IMR-90 (cell line): ENCODE measurements at regions not wholly inside any gene's neighbourhood (a gene's known extent, or its start where the extent isn't known, plus 50 kb on each side); places are given as distances from the start of the nearest gene placed in this dataset.

Experiments used
- ATAC-seq: fragments of 200-7000 bp; cut with Tn5 transposase; 2 replicates; pipeline ENCODE4 v1.9.1; 2020; ENCODE audit warnings: low read depth, mild to moderate bottlenecking, moderate library complexity
- BruUV-seq: library from RNA; stranded (reverse); fragments of 400-500 nt; replicated peaks from 2 replicates; lab custom pipeline; 2021; lab: Mats Ljungman, UMichigan
- CTCF ChIA-PET: fragments of 300-600 bp; formaldehyde crosslinking; extraction: SDS; loops from one replicate; lab custom pipeline; 2021; ENCODE audit warnings: antibody characterized with exemption; lab: Yijun Ruan, JAX
- POLR2A ChIA-PET: fragments of 300-600 bp; sonication (Branson Sonifier 250); formaldehyde crosslinking; loops from one replicate; lab custom pipeline; 2022; ENCODE audit warnings: antibody characterized with exemption; ENCODE audit not compliant: unreplicated experiment; lab: Charles Lee
- DNase-seq: peaks from one replicate; pipeline ENCODE4 v3.0.0; 2013
- H2AFZ ChIP-seq: replicated peaks from 2 replicates; pipeline ENCODE3; 2013; ENCODE audit warnings: low read length, mild to moderate bottlenecking; ENCODE audit not compliant: poor library complexity
- H2AK5ac ChIP-seq: 2 replicates; pipeline ENCODE4 v1.6.1; 2013; ENCODE audit warnings: low read depth, low read length, inconsistent platforms
- H2AK9ac ChIP-seq: replicated peaks from 2 replicates; pipeline ENCODE3; 2013; ENCODE audit warnings: mild to moderate bottlenecking, low read depth, low read length, moderate library complexity; ENCODE audit not compliant: poor library complexity
- H2BK120ac ChIP-seq: 2 replicates; pipeline ENCODE4 v1.6.1; 2013; ENCODE audit warnings: low read depth, low read length, inconsistent platforms
- H2BK15ac ChIP-seq: 3 replicates; pipeline ENCODE4 v1.6.1; 2013; ENCODE audit warnings: low read depth, low read length, inconsistent platforms
- H2BK20ac ChIP-seq: 2 replicates; pipeline ENCODE4 v1.6.1; 2013; ENCODE audit warnings: low read depth, mild to moderate bottlenecking, inconsistent platforms, low read length, moderate library complexity
- H2BK5ac ChIP-seq: 2 replicates; pipeline ENCODE4 v1.6.1; 2013; ENCODE audit warnings: mild to moderate bottlenecking, low read depth, low read length, inconsistent platforms; ENCODE audit not compliant: poor library complexity, severe bottlenecking
- H3K14ac ChIP-seq: replicated peaks from 2 replicates; pipeline ENCODE4 v1.6.1; 2013; ENCODE audit warnings: low read depth, low read length, inconsistent platforms
- H3K18ac ChIP-seq: 2 replicates; pipeline ENCODE4 v1.6.1; 2013; ENCODE audit warnings: low read depth, low read length, control low read depth
- H3K23ac ChIP-seq: 2 replicates; pipeline ENCODE4 v1.6.1; 2013; ENCODE audit warnings: low read depth, low read length, inconsistent platforms
- H3K27ac ChIP-seq: 2 replicates; pipeline ENCODE4 v1.5.1; 2013; ENCODE audit warnings: mild to moderate bottlenecking, control low read depth, low read length; ENCODE audit not compliant: insufficient read depth
- H3K27me3 ChIP-seq: 2 replicates; pipeline ENCODE4 v1.6.1; 2013; ENCODE audit warnings: low read length; ENCODE audit not compliant: control insufficient read depth, insufficient read depth
- H3K36me3 ChIP-seq: 2 replicates; pipeline ENCODE4 v1.6.1; 2013; ENCODE audit warnings: low read length, mixed read lengths; ENCODE audit not compliant: control insufficient read depth, insufficient read depth
- H3K4ac ChIP-seq: 2 replicates; pipeline ENCODE4 v1.6.1; 2013; ENCODE audit warnings: low read depth, low read length, inconsistent platforms
- H3K4me1 ChIP-seq: 2 replicates; pipeline ENCODE4 v1.6.1; 2013; ENCODE audit warnings: low read length, mixed read lengths; ENCODE audit not compliant: control insufficient read depth, insufficient read depth
- H3K4me2 ChIP-seq: 2 replicates; pipeline ENCODE4 v1.6.1; 2013; ENCODE audit warnings: low read depth, mild to moderate bottlenecking, control low read depth, low read length, moderate library complexity
- H3K4me3 ChIP-seq: 2 replicates; pipeline ENCODE4 v1.5.1; 2013; ENCODE audit warnings: low read depth, mild to moderate bottlenecking, control low read depth, low read length, moderate library complexity; ENCODE audit not compliant: insufficient read depth
- H3K56ac ChIP-seq: 2 replicates; pipeline ENCODE4 v1.6.1; 2013; ENCODE audit warnings: low read length, inconsistent platforms; ENCODE audit not compliant: insufficient read depth; ENCODE audit errors: extremely low read depth
- H3K79me1 ChIP-seq, 2 experiments: 2 replicates each; pipeline ENCODE4 v1.6.1; 2013; ENCODE audit warnings: low read length in 2 of 2, inconsistent platforms in 1 of 2, low read depth in 1 of 2
- H3K9ac ChIP-seq: 2 replicates; pipeline ENCODE4 v1.6.1; 2013; ENCODE audit warnings: low read depth, low read length, control low read depth
- H3K9me1 ChIP-seq: 2 replicates; pipeline ENCODE4 v1.6.1; 2013; ENCODE audit warnings: low read length, inconsistent platforms; ENCODE audit not compliant: insufficient read depth
- H3K9me3 ChIP-seq: 2 replicates; pipeline ENCODE4 v1.6.1; 2013; ENCODE audit warnings: low read length; ENCODE audit not compliant: control insufficient read depth, insufficient read depth
- H4K20me1 ChIP-seq: 2 replicates; pipeline ENCODE4 v1.6.1; 2013; ENCODE audit warnings: low read length, inconsistent platforms; ENCODE audit not compliant: insufficient read depth
- H4K5ac ChIP-seq: 2 replicates; pipeline ENCODE4 v1.6.1; 2013; ENCODE audit warnings: mild to moderate bottlenecking, low read depth, low read length, control low read depth
- H4K8ac ChIP-seq, 2 experiments: 2 replicates each; pipeline ENCODE4 v1.6.1; 2013; ENCODE audit warnings: low read depth in 2 of 2, low read length in 2 of 2, control low read depth in 1 of 2, inconsistent platforms in 1 of 2
- H4K91ac ChIP-seq: 2 replicates; pipeline ENCODE4 v1.6.1; 2013; ENCODE audit warnings: low read depth, low read length, inconsistent platforms; ENCODE audit not compliant: insufficient read depth
- BHLHE40 ChIP-seq: fragments of 150-350 bp; IDR thresholded peaks from 2 replicates; pipeline ENCODE4 v1.6.1; 2016; ENCODE audit warnings: mild to moderate bottlenecking, low read depth, low read length
- CEBPB ChIP-seq: IDR thresholded peaks from 2 replicates; pipeline ENCODE4 v1.6.1; 2012; ENCODE audit warnings: low read depth, low read length, improper control_type of control experiment
- CHD1 ChIP-seq: IDR thresholded peaks from 2 replicates; pipeline ENCODE4 v1.6.1; 2012; ENCODE audit warnings: low read depth, low read length, improper control_type of control experiment
- CTCF ChIP-seq: conservative IDR thresholded peaks from 2 replicates; pipeline ENCODE4 v1.5.1; 2012; ENCODE audit warnings: mild to moderate bottlenecking, low read depth, low read length, improper control_type of control experiment
- ELK1 ChIP-seq: fragments of 150-350 bp; IDR thresholded peaks from 2 replicates; pipeline ENCODE4 v1.6.1; 2016; ENCODE audit warnings: low read depth, mild to moderate bottlenecking, low read length, moderate library complexity, borderline replicate concordance
- FOS ChIP-seq: fragments of 150-350 bp; IDR thresholded peaks from 2 replicates; pipeline ENCODE4 v1.6.1; 2016; ENCODE audit warnings: low read depth, low read length
- MAFK ChIP-seq: IDR thresholded peaks from 2 replicates; pipeline ENCODE4 v1.6.1; 2012; ENCODE audit warnings: low read depth, low read length, improper control_type of control experiment
- MAZ ChIP-seq: IDR thresholded peaks from 2 replicates; pipeline ENCODE4 v1.6.1; 2012; ENCODE audit warnings: low read depth, mild to moderate bottlenecking, low read length, improper control_type of control experiment, moderate library complexity, borderline replicate concordance
- MXI1 ChIP-seq: IDR thresholded peaks from 2 replicates; pipeline ENCODE4 v1.6.1; 2012; ENCODE audit warnings: low read depth, mild to moderate bottlenecking, low read length, moderate library complexity, borderline replicate concordance
- NFE2L2 ChIP-seq: fragments of 150-350 bp; IDR thresholded peaks from 2 replicates; pipeline ENCODE4 v1.6.1; 2016; ENCODE audit warnings: low read depth, mild to moderate bottlenecking, low read length
- POLR2A ChIP-seq: IDR thresholded peaks from 2 replicates; pipeline ENCODE4 v1.6.1; 2012; ENCODE audit warnings: mild to moderate bottlenecking, low read depth, low read length
- RAD21 ChIP-seq: IDR thresholded peaks from 2 replicates; pipeline ENCODE4 v1.6.1; 2012; ENCODE audit warnings: low read length, improper control_type of control experiment
- RCOR1 ChIP-seq: IDR thresholded peaks from 2 replicates; pipeline ENCODE4 v1.6.1; 2012; ENCODE audit warnings: mild to moderate bottlenecking, low read length, improper control_type of control experiment; ENCODE audit not compliant: insufficient replicate concordance
- RFX5 ChIP-seq: IDR thresholded peaks from 2 replicates; pipeline ENCODE4 v1.8.0; 2012; ENCODE audit warnings: low read depth, mild to moderate bottlenecking, low read length, moderate library complexity
- SMC3 ChIP-seq: fragments of 150-350 bp; IDR thresholded peaks from 2 replicates; pipeline ENCODE4 v1.6.1; 2016; ENCODE audit warnings: low read depth, mild to moderate bottlenecking, antibody characterized with exemption, low read length, moderate library complexity
- USF2 ChIP-seq: fragments of 150-350 bp; IDR thresholded peaks from 2 replicates; pipeline ENCODE4 v1.6.1; 2017; ENCODE audit warnings: mild to moderate bottlenecking, antibody characterized with exemption, low read length, low read depth
- dilution Hi-C: fragments of 300-500 bp; cut with HindIII; formaldehyde crosslinking; loops from one replicate; pipeline ENCODE4 v1.14.3; 2018; ENCODE audit warnings: low sequenced_read_pairs; ENCODE audit not compliant: unreplicated experiment
- in situ Hi-C: fragments of 300-500 bp; cut with MboI; formaldehyde crosslinking; loops from 3 replicates; pipeline ENCODE4 v1.14.3; 2019; ENCODE audit warnings: low sequenced_read_pairs, inconsistent platforms, mixed read lengths
- intact Hi-C: fragments of 100-400 bp; cut with micrococcal nuclease; formaldehyde crosslinking; loops from 2 replicates; pipeline ENCODE4 v1.10.0; 2022

GRCh38 chr4:75154994-75155393 lies 222.1 kb downstream of the PARM1 start:
- DNase-seq = no peak
- ChIA-PET POLR2A (no interaction called here), CTCF (no interaction called here)
- in situ Hi-C loops = no loop called here
- H4K20me1 ChIP-seq = no peaks in the 10 kb centered on the region
- H4K8ac ChIP-seq = no peak overlapping the region
- no peak overlapping the region for H2AK9ac ChIP-seq
- H2BK20ac ChIP-seq = no peak overlapping the region
- no peaks in the 10 kb centered on the region for H3K9me1 ChIP-seq
- TF ChIP-seq BHLHE40 (no peak), POLR2A (no peak), CEBPB (no peak), SMC3 (no peak), ELK1 (no peak), USF2 (no peak), MAZ (no peak), RFX5 (no peak), MXI1 (no peak), NFE2L2 (no peak), RAD21 (no peak), FOS (no peak), MAFK (no peak), CHD1 (no peak), CTCF (no peak), RCOR1 (no peak)
- no peak overlapping the region for H4K5ac ChIP-seq
- no peaks in the 10 kb centered on the region for H3K27me3 ChIP-seq
- H3K56ac ChIP-seq = no peak overlapping the region
- no peak overlapping the region for H3K4me2 ChIP-seq
- no peak overlapping the region for H2BK5ac ChIP-seq
- H2BK15ac ChIP-seq = no peak overlapping the region
- H3K23ac ChIP-seq = no peak overlapping the region
- H3K14ac ChIP-seq = no peak overlapping the region
- no peaks in the 10 kb centered on the region for H3K79me1 ChIP-seq
- no peak overlapping the region for H2AFZ ChIP-seq
- intact Hi-C loops = no loop called here
- no peak overlapping the region for H4K91ac ChIP-seq
- BruUV-seq = no TSS peak
- no peak overlapping the region for H3K4ac ChIP-seq
- H3K27ac ChIP-seq = no peak overlapping the region
- no peak overlapping the region for H3K4me3 ChIP-seq
- H3K9ac ChIP-seq = no peak overlapping the region
- no peaks in the 10 kb centered on the region for H3K36me3 ChIP-seq
- H3K4me1 ChIP-seq = no peaks in the 10 kb centered on the region
- H2BK120ac ChIP-seq = no peak overlapping the region
- dilution Hi-C loops = no loop called here
- H2AK5ac ChIP-seq = no peak overlapping the region
- no peaks in the 10 kb centered on the region; the same call in 1 of the 2 replicates for H3K9me3 ChIP-seq
- H3K18ac ChIP-seq = no peak overlapping the region
- no peak for ATAC-seq
